Fibroblast of mammary gland (primary cell): ENCODE measurements at regions not wholly inside any gene's neighbourhood (a gene's known extent, or its start where the extent isn't known, plus 50 kb on each side); places are given as distances from the start of the nearest gene placed in this dataset.

Experiments
- DNase-seq: peaks from one replicate; pipeline ENCODE4 v3.0.0-alpha.2; 2010; ENCODE audit warnings: low read depth
- H3K4me3 ChIP-seq: 2 replicates; pipeline ENCODE4 v1.5.1; 2011; ENCODE audit warnings: low read depth, mild to moderate bottlenecking, low read length, moderate library complexity; ENCODE audit not compliant: control insufficient read depth
- TF ChIP-seq, protein P1 (sequence below): conservative IDR thresholded peaks from 2 replicates; pipeline ENCODE4 v1.5.1; 2011; ENCODE audit warnings: low read depth, low read length, inconsistent platforms; ENCODE audit not compliant: control insufficient read depth, insufficient read depth

DNA sequence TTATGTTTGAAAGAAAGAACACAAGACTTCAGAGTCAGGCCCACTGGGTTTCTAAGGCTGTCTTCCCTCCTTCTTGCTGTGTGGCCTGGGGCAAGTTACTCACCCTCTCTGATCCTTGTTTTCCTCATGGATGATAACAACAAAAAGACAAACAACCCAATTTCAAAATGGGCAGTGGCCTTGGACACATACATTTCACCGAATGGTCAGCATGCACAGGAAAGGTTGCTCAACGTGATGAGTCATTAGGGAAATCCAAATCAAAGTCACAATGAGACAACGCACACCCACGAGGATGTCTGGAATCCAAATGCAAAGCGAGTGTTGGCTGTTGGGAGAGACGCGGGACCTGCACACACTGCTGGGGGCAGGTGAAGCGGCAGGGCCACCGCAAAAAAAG, 50.8 kb upstream of the PPP2R2C start:
- TF ChIP-seq, protein P1, sequence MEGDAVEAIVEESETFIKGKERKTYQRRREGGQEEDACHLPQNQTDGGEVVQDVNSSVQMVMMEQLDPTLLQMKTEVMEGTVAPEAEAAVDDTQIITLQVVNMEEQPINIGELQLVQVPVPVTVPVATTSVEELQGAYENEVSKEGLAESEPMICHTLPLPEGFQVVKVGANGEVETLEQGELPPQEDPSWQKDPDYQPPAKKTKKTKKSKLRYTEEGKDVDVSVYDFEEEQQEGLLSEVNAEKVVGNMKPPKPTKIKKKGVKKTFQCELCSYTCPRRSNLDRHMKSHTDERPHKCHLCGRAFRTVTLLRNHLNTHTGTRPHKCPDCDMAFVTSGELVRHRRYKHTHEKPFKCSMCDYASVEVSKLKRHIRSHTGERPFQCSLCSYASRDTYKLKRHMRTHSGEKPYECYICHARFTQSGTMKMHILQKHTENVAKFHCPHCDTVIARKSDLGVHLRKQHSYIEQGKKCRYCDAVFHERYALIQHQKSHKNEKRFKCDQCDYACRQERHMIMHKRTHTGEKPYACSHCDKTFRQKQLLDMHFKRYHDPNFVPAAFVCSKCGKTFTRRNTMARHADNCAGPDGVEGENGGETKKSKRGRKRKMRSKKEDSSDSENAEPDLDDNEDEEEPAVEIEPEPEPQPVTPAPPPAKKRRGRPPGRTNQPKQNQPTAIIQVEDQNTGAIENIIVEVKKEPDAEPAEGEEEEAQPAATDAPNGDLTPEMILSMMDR: no peak
- DNase-seq: peak; percentile 34
- H3K4me3 ChIP-seq: no peak overlapping the region

DNA sequence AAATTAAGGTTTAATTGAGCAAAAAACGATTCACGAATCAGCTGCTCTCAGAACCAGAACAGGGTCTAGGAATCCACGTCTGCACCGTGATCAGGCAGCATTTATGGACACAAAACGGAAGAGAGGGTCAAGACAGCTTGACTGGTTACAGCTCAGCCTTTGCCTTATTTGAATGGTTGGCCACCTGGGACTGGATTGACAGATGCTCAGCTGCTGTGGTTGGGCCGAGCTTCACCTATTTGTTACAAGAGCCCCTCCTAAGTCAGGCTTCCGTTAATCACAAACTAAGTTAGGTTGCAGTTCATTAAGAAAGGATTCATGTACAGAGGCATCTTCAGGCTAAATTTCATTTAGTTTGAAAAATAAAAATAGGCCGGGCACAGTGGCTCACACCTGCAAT, 50.6 kb upstream of the MAN2B2 start:
- TF ChIP-seq, protein P1: no peak
- no peak overlapping the region for H3K4me3 ChIP-seq
- DNase-seq: no peak
